GM12873 (cell line): ENCODE measurements at regions not wholly inside any gene's neighbourhood (a gene's known extent, or its start where the extent isn't known, plus 50 kb on each side); places are given as distances from the start of the nearest gene placed in this dataset.
A peak's percentile ranks its signal among the peaks of the same experiment; 100 is the strongest.

Experiments used
- TF ChIP-seq, protein P1 (sequence below): IDR thresholded peaks from 2 replicates; pipeline ENCODE4 v1.5.1; 2012; ENCODE audit warnings: low read depth, mild to moderate bottlenecking, moderate library complexity, low read length, control low read depth; ENCODE audit not compliant: insufficient read depth; ENCODE audit errors: missing control alignments

- TF ChIP-seq, protein P1, sequence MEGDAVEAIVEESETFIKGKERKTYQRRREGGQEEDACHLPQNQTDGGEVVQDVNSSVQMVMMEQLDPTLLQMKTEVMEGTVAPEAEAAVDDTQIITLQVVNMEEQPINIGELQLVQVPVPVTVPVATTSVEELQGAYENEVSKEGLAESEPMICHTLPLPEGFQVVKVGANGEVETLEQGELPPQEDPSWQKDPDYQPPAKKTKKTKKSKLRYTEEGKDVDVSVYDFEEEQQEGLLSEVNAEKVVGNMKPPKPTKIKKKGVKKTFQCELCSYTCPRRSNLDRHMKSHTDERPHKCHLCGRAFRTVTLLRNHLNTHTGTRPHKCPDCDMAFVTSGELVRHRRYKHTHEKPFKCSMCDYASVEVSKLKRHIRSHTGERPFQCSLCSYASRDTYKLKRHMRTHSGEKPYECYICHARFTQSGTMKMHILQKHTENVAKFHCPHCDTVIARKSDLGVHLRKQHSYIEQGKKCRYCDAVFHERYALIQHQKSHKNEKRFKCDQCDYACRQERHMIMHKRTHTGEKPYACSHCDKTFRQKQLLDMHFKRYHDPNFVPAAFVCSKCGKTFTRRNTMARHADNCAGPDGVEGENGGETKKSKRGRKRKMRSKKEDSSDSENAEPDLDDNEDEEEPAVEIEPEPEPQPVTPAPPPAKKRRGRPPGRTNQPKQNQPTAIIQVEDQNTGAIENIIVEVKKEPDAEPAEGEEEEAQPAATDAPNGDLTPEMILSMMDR = peak; percentile 63
These were observed 180.6 kb upstream of the NUDT6 start for GRCh38 chr4:123102897-123103471.

- TF ChIP-seq, protein P1 = no peak
These were observed 182.1 kb upstream of the NUDT6 start for GRCh38 chr4:123104310-123105025.

- TF ChIP-seq, protein P1 = no peak
These were observed 182.6 kb upstream of the NUDT6 start for GRCh38 chr4:123105026-123105420.

- TF ChIP-seq, protein P1 = no peak
These were observed 184.3 kb upstream of the NUDT6 start for GRCh38 chr4:123106747-123107146.

DNA sequence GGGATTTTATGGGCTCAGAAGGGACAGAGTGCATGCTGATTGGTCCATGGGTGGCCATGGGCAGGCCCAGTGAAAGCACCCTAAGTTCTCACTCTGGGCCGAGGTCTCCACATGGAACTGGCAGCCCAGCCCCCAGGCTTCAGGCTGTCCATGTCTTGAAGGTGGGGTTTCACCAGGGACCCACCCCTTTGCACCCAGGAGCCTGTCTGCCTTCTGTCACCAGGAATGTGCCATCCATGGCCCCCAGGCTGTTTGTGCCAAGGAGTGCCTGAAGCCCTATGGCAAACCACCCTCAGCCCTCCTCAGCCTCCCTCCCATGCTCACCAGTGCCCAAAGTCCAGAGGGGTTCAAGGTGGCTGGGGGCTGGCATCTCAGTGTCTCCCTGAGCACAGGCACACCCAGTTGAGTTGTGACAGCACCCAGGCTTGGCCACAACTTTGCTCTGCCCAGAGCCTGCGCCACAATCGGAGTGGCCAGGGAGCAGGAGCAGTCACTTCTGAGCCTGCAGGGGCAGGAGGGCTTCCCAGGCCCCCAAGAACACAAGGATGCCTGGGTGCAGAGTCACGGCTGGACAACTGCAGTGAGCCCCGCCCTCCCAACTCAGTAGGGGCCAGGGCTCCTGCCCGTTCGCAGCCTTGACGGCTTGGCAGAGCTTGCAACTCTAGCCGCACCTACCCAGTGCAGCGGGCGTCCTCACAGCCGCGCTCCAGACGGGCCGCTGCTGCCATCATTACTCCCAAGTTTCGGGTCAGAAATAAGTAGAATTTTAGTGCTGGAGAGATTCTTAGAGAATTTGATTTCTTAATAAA lies 185.3 kb upstream of the NUDT6 start:
- TF ChIP-seq, protein P1 = no peak

DNA sequence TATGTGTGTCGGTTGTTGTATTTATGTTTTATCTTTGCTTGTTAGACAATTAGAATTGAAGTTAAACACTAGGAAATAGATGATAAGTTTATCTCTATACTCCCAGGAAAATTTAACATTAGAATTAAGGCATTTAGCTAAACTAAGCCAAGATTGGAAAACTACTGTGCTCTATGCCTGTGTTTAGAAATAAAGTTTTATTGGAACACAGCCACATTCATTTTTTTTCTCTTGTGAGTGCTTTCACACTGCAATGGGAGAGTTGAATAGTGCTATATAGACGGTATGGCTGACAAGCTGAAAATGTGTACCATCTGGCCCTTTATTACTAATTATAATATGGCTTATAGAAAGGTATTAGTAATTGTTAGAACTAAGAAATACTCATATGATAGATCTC lies 186.7 kb upstream of the NUDT6 start:
- TF ChIP-seq, protein P1 = no peak

DNA sequence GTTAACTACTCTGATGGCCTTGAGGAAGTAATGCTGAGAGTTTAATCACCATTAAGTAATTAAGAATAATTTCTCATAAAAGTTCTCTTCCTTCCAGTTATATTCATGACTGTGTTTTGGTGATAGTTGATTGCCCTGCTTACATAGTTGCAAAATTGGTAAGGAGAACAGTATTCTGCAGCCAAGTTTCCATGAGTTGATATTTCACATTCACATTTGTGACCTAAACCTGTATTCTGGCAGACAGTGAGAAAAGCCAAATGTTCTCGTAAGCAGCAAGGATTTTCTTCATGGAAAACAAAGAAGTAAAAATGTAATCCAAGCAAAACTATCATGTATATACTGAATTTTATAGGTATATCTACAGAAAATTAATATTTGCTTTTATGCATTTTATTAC lies 187.8 kb upstream of the NUDT6 start:
- TF ChIP-seq, protein P1 = no peak
